Neutrophil (primary cell): ENCODE measurements at regions not wholly inside any gene's neighbourhood (a gene's known extent, or its start where the extent isn't known, plus 50 kb on each side); places are given as distances from the start of the nearest gene placed in this dataset.
"Not testable (repeated sequence)": the region's sequence is repeated elsewhere in the genome, so short reads cannot be mapped to it uniquely, and the experiment has no call there.

Experiments used
- H3K27ac ChIP-seq: fragments of 200-600 bp; sonication (generic); 2 replicates; pipeline ENCODE4 v1.5.1; 2016; ENCODE audit warnings: mild to moderate bottlenecking, moderate library complexity
- H3K27me3 ChIP-seq: fragments of 200-600 bp; sonication (generic); 2 replicates; pipeline ENCODE4 v1.6.0; 2016; ENCODE audit warnings: mild to moderate bottlenecking
- H3K36me3 ChIP-seq: fragments of 200-600 bp; sonication (generic); 2 replicates; pipeline ENCODE4 v1.5.1; 2017
- H3K4me1 ChIP-seq, 2 experiments: fragments of 200-600 bp in 1 of 2; sonication (generic) in 1 of 2; 1 replicate in 1 of 2; 2 replicates in 1 of 2; pipeline versions ENCODE4 v1.5.1 to v1.6.1; 2013 to 2016; ENCODE audit warnings: low read depth in 1 of 2, low read length in 1 of 2, mild to moderate bottlenecking in 1 of 2, moderate library complexity in 1 of 2; ENCODE audit not compliant: control insufficient read depth in 1 of 2, insufficient read depth in 1 of 2
- H3K4me3 ChIP-seq, 2 experiments: fragments of 200-600 bp in 1 of 2; sonication (generic) in 1 of 2; 1 replicate in 1 of 2; 2 replicates in 1 of 2; pipeline ENCODE4 v1.5.1; 2013 to 2016; ENCODE audit warnings: low read depth in 1 of 2, low read length in 1 of 2, mild to moderate bottlenecking in 1 of 2, moderate library complexity in 1 of 2
- H3K9me3 ChIP-seq: fragments of 200-600 bp; sonication (generic); 2 replicates; pipeline ENCODE4 v1.5.1; 2016
- TF ChIP-seq, protein P1 (sequence below): fragments of 200-600 bp; sonication (generic); IDR thresholded peaks from 2 replicates; pipeline ENCODE4 v1.5.1; 2016; ENCODE audit warnings: antibody characterized with exemption

DNA sequence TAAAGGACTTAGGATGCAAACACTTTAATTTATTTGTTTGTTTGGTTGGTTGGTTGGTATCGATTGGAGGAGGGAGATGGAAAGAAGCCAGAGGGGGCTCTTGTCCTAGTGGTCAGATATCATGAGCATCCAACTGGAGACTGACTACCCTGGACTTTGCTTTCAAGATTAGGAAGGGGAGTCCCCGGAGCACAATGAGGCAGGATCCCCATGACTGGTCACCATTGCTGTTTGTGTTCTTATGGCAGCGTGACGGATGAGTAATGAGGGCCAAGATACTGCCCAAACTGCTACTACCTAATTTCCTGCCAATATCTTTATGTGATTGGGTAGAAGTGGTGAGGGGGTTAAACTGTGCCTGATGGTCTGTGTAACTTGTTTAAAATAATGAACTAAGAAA lies 354.6 kb upstream of the ROPN1 start:
- Histone ChIP-seq H3K4me1 (no peaks in the 10 kb centered on the region), H3K4me3 (no peak overlapping the region), H3K9me3 (no peaks in the 10 kb centered on the region), H3K27me3 (peaks cover 20% of the 10 kb centered on the region), H3K27ac (no peak overlapping the region), H3K36me3 (no peaks in the 10 kb centered on the region)
- TF ChIP-seq, protein P1, sequence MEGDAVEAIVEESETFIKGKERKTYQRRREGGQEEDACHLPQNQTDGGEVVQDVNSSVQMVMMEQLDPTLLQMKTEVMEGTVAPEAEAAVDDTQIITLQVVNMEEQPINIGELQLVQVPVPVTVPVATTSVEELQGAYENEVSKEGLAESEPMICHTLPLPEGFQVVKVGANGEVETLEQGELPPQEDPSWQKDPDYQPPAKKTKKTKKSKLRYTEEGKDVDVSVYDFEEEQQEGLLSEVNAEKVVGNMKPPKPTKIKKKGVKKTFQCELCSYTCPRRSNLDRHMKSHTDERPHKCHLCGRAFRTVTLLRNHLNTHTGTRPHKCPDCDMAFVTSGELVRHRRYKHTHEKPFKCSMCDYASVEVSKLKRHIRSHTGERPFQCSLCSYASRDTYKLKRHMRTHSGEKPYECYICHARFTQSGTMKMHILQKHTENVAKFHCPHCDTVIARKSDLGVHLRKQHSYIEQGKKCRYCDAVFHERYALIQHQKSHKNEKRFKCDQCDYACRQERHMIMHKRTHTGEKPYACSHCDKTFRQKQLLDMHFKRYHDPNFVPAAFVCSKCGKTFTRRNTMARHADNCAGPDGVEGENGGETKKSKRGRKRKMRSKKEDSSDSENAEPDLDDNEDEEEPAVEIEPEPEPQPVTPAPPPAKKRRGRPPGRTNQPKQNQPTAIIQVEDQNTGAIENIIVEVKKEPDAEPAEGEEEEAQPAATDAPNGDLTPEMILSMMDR: no peak

DNA sequence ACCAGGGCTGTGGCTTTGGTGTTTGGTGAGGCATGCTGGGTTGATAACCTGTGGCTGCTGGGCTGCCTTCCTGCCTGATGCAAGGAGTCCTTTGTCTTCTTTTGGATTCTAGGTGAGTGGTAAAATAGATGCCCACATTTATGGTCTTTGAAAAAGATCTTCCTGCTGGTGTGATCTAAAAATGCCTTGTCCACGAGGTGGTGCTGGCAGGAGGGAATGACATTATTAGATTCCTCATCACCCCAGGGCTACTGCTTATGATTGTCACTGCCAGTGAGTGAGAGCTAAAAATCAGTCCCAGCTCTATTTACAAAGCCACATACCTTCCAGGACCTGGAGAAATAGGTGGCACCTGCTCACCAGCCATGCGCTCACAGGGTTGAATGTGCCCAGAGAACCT lies 355.5 kb upstream of the ROPN1 start:
- Histone ChIP-seq H3K4me1 (no peaks in the 10 kb centered on the region), H3K4me3 (no peak overlapping the region), H3K27me3 (peaks cover 25% of the 10 kb centered on the region), H3K27ac (no peak overlapping the region), H3K9me3 (no peaks in the 10 kb centered on the region), H3K36me3 (no peaks in the 10 kb centered on the region)
- TF ChIP-seq, protein P1: no peak

DNA sequence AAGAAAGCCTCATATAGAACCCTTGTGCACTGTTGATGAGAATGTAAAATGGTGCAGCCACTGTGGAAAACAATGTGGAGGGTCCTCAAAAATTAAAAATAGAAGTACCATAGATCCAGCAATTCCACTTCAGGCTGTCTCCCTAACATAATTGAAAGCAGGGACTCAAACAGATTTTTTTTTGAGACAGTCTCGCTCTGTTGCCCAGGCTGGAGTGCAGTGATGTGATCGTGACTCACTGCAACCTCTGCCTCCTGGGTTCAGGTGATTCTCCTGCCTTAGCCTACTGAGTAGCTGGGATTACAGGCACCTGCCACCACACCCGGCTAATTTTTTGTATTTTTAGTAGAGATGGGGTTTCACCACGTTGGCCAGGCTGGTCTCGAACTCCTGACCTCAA lies 356.6 kb upstream of the ROPN1 start:
- H3K27me3 ChIP-seq: peaks cover 28% of the 10 kb centered on the region
- not testable (repeated sequence) for H3K4me3 ChIP-seq, H3K27ac ChIP-seq, H3K36me3 ChIP-seq, H3K4me1 ChIP-seq, H3K9me3 ChIP-seq

DNA sequence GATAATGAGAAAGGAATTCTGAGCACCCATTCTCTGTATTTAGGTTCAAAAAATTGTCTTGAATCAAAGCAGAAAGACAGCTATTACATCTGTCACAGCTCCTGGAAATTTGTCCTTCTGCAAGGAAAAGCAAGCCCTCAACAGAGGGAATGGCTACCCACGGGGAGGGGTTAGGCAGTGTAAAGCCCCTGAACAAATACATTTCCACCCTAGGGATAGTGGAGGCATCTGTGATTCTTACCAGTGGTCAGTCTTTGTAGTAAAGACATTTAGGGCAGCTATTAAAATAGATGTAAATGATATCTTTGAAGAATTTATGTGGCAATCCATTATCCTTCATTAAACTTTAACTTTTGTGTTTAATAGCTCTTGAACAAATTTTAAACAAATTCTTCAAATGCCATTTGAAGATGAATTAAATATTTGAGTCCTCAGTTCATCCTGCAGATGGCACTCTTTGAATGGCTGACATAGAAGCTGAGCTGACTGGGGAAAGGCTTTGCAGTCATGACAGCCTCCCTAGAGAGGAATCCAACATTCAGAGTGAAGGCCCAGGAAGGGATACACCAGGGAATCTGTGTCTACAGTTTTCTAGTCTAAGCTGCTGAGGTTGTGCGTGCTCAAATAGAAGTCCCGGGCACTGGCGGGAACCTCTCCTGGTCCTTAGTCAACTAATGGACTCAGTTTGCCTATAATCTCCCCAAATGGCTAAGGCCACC lies 359.7 kb upstream of the ROPN1 start:
- Histone ChIP-seq H3K9me3 (no peaks in the 10 kb centered on the region), H3K27ac (no peak overlapping the region), H3K27me3 (peaks cover 28% of the 10 kb centered on the region), H3K4me3 (no peak overlapping the region), H3K4me1 (no peaks in the 10 kb centered on the region), H3K36me3 (no peaks in the 10 kb centered on the region)
- TF ChIP-seq, protein P1: no peak

DNA sequence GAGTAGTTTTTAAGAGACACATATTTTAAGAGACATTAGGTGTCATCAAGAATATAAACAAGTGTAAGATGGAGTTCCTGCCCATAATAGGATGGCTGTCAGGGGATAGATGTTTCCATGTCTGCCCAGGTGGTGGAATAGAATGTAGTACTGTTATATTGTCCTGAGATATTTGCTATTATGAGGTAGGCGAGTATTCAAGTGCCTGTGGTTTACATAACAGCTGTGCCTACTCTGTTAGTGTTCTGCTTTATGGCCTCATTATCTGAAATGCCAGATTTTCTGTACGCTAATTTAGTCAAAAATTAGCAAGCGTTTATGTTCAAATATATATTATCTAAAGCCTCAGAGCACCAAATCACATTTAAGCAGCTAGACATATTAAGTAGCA lies 360.2 kb upstream of the ROPN1 start:
- H3K27ac ChIP-seq: no peak overlapping the region
- H3K4me1 ChIP-seq: no peaks in the 10 kb centered on the region
- peaks cover 28% of the 10 kb centered on the region for H3K27me3 ChIP-seq
- no peaks in the 10 kb centered on the region for H3K9me3 ChIP-seq
- no peaks in the 10 kb centered on the region for H3K36me3 ChIP-seq
- H3K4me3 ChIP-seq: no peak overlapping the region
- TF ChIP-seq, protein P1: no peak

DNA sequence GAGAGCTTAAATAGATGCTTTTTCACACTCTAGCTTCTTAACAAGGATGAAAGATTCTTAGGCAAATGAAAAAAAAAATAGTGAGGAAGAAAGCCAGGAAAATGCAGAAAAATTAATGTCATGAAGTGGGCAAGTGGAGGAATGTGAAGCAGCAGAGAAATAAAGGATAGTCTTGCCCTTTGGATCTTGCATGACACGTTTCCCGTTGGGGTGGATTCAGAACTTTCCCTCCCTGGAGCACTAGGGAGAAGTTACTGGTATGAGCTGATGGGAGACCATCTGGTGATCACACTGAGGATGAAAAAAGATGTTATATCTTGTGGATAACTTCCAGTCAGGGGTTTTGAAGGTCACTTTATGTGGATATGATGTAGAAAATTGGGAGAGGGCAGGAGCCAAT lies 361.8 kb upstream of the ROPN1 start:
- no peak overlapping the region for H3K4me3 ChIP-seq
- TF ChIP-seq, protein P1: no peak
- no peak overlapping the region for H3K27ac ChIP-seq
- H3K9me3 ChIP-seq: no peaks in the 10 kb centered on the region
- no peaks in the 10 kb centered on the region for H3K4me1 ChIP-seq
- H3K27me3 ChIP-seq: peaks cover 28% of the 10 kb centered on the region
- no peaks in the 10 kb centered on the region for H3K36me3 ChIP-seq
